ENCODE measurements at regions not wholly inside any gene's neighbourhood (a gene's known extent, or its start where the extent isn't known, plus 50 kb on each side); places are given as distances from the start of the nearest gene placed in this dataset.
"Not testable (repeated sequence)": the region's sequence is repeated elsewhere in the genome, so short reads cannot be mapped to it uniquely, and the experiment has no call there.

DNA sequence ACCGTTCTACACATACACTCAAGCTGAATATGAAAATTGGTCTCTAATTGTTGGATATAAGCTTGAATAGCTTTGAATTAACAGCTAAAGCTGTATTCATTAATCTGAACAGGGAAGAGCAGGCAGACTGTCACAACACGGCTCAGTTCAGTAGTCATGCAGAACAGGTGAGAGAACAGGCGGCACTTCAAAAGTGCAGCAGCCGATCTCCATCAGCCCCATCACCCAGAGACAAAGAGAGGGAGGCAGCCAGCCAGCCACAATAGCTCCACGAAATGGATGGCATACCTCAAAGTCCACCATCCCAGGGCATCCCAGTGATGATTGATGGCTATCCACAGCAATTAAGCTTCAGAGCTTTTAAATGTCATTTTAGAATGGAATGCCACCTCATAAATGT, 419.2 kb downstream of the OLFM4 start:
- no peak for DNase-seq
- no peaks in the 10 kb centered on the region for H3K27me3 ChIP-seq (ENCODE audit: control insufficient read depth, insufficient read depth)
- H3K4me3 ChIP-seq (ENCODE audit: low read length): no peak overlapping the region
- intact Hi-C loops (cut with DNase I): no loop called here
- H3K4me1 ChIP-seq (ENCODE audit: control insufficient read depth, insufficient read depth, low read length): no peaks in the 10 kb centered on the region
- H3K27ac ChIP-seq (ENCODE audit: low read length): no peak overlapping the region
- no peaks in the 10 kb centered on the region for H3K9me3 ChIP-seq (ENCODE audit: control insufficient read depth, low read length)
- no peak for ATAC-seq
- 71% methylated on average over 5 of the region's 5 CpGs for WGBS

DNA sequence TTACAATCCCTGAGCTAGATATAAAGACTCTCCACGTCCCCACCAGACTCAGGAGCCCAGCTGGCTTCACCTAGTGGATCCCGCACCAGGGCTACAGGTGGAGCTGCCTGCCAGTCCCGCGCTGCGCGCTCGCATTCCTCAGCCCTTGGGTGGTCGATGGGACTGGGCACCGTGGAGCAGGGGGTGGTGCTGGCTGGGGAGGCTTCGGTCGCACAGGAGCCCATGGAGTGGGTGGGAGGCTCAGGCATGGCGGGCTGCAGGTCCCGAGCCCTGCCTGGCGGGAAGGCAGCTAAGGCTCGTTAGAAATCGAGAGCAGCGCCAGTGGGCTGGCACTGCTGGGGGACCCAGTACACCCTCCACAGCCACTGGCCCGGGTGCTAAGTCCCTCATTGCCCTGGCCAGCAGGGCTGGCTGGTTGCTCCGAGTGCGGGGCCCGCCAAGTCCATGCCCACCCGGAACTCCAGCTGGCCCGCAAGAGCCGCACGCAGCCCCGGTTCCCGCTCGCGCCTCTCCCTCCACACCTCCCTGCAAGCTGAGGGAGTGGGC, 423.7 kb downstream of the OLFM4 start:
- H3K27ac ChIP-seq (ENCODE audit: low read length); DNase-seq; H3K27me3 ChIP-seq (ENCODE audit: control insufficient read depth, insufficient read depth); H3K9me3 ChIP-seq (ENCODE audit: control insufficient read depth, low read length); H3K4me3 ChIP-seq (ENCODE audit: low read length); ATAC-seq; intact Hi-C loops (cut with DNase I); H3K4me1 ChIP-seq (ENCODE audit: control insufficient read depth, insufficient read depth, low read length): not testable (repeated sequence)
- WGBS: 92% methylated on average over 27 of the region's 29 CpGs

DNA sequence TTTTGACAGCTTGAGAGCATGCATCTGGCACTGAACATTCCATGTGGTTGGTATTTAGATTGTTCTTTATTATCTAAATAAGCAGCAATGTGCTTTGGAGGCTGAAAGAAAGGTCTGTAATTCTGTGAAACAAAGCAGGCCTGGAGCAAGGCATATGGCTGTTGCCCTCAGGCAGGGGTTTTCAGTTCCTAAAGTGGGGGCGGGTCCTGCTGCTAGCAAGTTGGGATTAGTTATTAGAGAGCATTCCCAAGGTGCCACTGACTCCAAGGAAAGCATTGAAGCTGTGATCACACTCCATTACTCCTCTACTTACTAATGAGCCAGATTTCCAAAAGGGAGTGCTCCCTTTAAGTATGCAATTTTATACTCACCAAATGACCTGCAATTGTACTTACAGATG, 432.2 kb downstream of the OLFM4 start:
- intact Hi-C loops (cut with DNase I): no loop called here
- no peaks in the 10 kb centered on the region for H3K27me3 ChIP-seq (ENCODE audit: control insufficient read depth, insufficient read depth)
- no peaks in the 10 kb centered on the region for H3K9me3 ChIP-seq (ENCODE audit: control insufficient read depth, low read length)
- ATAC-seq: no peak
- H3K4me1 ChIP-seq (ENCODE audit: control insufficient read depth, insufficient read depth, low read length): no peaks in the 10 kb centered on the region
- H3K27ac ChIP-seq (ENCODE audit: low read length): no peak overlapping the region
- DNase-seq: no peak
- 70% methylated on average over 1 of the region's 1 CpG for WGBS
- H3K4me3 ChIP-seq (ENCODE audit: low read length): no peak overlapping the region

- intact Hi-C loops (cut with DNase I): no loop called here
- Histone ChIP-seq H3K27ac (ENCODE audit: low read length) (no peak overlapping the region), H3K4me1 (ENCODE audit: control insufficient read depth, insufficient read depth, low read length) (no peaks in the 10 kb centered on the region), H3K9me3 (ENCODE audit: control insufficient read depth, low read length) (no peaks in the 10 kb centered on the region), H3K4me3 (ENCODE audit: low read length) (no peak overlapping the region), H3K27me3 (ENCODE audit: control insufficient read depth, insufficient read depth) (no peaks in the 10 kb centered on the region)
- ATAC-seq: no peak
- no peak for DNase-seq
- WGBS: 85% methylated on average over 3 of the region's 3 CpGs
Observed at GRCh38 chr13:53463106-53463505, 434.5 kb downstream of the OLFM4 start.

DNA sequence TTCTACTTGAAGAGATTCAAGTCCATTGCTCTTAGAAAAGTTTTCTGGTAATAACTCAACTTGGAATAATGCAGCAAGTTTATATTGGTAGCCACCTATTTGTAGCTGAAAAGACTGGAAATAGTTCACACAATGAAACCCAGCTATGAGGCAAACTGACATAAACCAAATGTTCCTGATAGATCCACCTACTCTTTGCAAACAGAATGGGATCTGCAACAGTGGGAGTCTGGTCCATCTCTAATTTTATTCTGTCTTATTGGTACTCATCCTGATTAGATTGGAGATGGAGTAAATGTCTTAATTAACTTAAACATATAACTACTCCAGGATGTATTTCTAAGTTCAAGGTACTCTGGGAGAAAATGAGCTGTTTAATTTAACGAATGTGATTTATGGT, 438.0 kb downstream of the OLFM4 start:
- no peak overlapping the region for H3K27ac ChIP-seq (ENCODE audit: low read length)
- H3K4me1 ChIP-seq (ENCODE audit: control insufficient read depth, insufficient read depth, low read length): no peaks in the 10 kb centered on the region
- 93% methylated on average over 1 of the region's 1 CpG for WGBS
- DNase-seq (no peak), ATAC-seq (no peak)
- H3K4me3 ChIP-seq (ENCODE audit: low read length): no peak overlapping the region
- no peaks in the 10 kb centered on the region for H3K9me3 ChIP-seq (ENCODE audit: control insufficient read depth, low read length)
- no peaks in the 10 kb centered on the region for H3K27me3 ChIP-seq (ENCODE audit: control insufficient read depth, insufficient read depth)
- intact Hi-C loops (cut with DNase I): no loop called here

DNA sequence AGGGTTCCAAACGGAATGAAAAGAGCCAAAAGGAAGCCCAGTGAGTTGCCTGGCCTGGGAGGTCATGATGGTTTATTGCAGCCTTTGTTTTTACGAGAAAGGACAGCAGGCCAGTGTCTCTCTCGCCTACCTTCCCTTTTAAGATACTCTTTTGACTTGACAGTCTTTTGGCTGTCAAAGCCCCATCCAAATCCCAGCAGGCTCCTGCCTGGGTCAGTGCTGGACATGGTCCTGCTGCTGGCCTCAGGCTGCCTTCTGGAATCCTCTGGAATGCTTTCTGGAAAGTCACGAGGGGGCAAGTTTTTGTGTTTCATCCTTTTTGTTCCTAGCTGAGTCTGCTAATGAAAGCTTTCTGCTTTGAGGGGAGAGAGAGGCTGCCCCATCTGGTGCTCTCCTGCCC, 444.8 kb downstream of the OLFM4 start:
- intact Hi-C loops (cut with DNase I): no loop called here
- WGBS: 31% methylated on average over 4 of the region's 4 CpGs

DNA sequence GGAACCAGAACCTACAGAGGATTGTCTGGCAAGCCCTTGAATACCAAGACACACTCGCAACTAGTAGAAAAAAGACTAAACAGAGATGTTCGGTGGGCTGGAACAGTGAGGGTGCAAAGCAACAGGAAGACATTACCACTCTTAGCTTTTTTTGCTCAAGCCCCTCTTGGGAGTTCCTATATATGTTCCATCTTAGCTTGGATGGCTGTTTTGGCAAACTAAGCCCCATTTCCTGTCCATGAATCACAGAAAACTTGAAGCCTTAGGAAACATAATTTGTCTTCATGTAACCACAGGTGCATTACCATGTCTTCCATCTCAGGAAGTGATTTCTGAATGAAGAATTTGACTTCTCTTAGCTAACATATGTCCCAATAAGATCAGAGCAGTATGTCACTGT, 446.3 kb downstream of the OLFM4 start:
- Histone ChIP-seq H3K9me3 (ENCODE audit: control insufficient read depth, low read length) (no peaks in the 10 kb centered on the region), H3K27me3 (ENCODE audit: control insufficient read depth, insufficient read depth) (no peaks in the 10 kb centered on the region), H3K27ac (ENCODE audit: low read length) (no peak overlapping the region), H3K4me3 (ENCODE audit: low read length) (no peak overlapping the region), H3K4me1 (ENCODE audit: control insufficient read depth, insufficient read depth, low read length) (no peaks in the 10 kb centered on the region)
- 54% methylated on average over 2 of the region's 2 CpGs for WGBS
- no peak for DNase-seq
- ATAC-seq: no peak
- intact Hi-C loops (cut with DNase I): no loop called here

More for the DNA sequence above, 444.8 kb downstream of the OLFM4 start:
- ATAC-seq (no peak), DNase-seq (no peak)
- H3K27ac ChIP-seq (ENCODE audit: low read length): no peak overlapping the region
- H3K9me3 ChIP-seq (ENCODE audit: control insufficient read depth, low read length): no peaks in the 10 kb centered on the region
- no peak overlapping the region for H3K4me3 ChIP-seq (ENCODE audit: low read length)
- H3K4me1 ChIP-seq (ENCODE audit: control insufficient read depth, insufficient read depth, low read length): no peaks in the 10 kb centered on the region
- no peaks in the 10 kb centered on the region for H3K27me3 ChIP-seq (ENCODE audit: control insufficient read depth, insufficient read depth)

- Histone ChIP-seq H3K9me3 (ENCODE audit: control insufficient read depth, low read length) (no peaks in the 10 kb centered on the region), H3K4me1 (ENCODE audit: control insufficient read depth, insufficient read depth, low read length) (no peaks in the 10 kb centered on the region), H3K27me3 (ENCODE audit: control insufficient read depth, insufficient read depth) (no peaks in the 10 kb centered on the region), H3K27ac (ENCODE audit: low read length) (no peak overlapping the region), H3K4me3 (ENCODE audit: low read length) (no peak overlapping the region)
- no peak for ATAC-seq
- intact Hi-C loops (cut with DNase I): no loop called here
- 59% methylated on average over 5 of the region's 5 CpGs for WGBS
- DNase-seq: no peak
Observed at GRCh38 chr13:53490752-53491151, 462.1 kb downstream of the OLFM4 start.

- Histone ChIP-seq H3K4me3 (ENCODE audit: low read length) (no peak overlapping the region), H3K9me3 (ENCODE audit: control insufficient read depth, low read length) (no peaks in the 10 kb centered on the region), H3K27me3 (ENCODE audit: control insufficient read depth, insufficient read depth) (no peaks in the 10 kb centered on the region), H3K4me1 (ENCODE audit: control insufficient read depth, insufficient read depth, low read length) (no peaks in the 10 kb centered on the region), H3K27ac (ENCODE audit: low read length) (no peak overlapping the region)
- DNase-seq (no peak), ATAC-seq (no peak)
- intact Hi-C loops (cut with DNase I): no loop called here
- 39% methylated on average over 2 of the region's 2 CpGs for WGBS
Observed at GRCh38 chr13:53494406-53494805, 465.8 kb downstream of the OLFM4 start.

DNA sequence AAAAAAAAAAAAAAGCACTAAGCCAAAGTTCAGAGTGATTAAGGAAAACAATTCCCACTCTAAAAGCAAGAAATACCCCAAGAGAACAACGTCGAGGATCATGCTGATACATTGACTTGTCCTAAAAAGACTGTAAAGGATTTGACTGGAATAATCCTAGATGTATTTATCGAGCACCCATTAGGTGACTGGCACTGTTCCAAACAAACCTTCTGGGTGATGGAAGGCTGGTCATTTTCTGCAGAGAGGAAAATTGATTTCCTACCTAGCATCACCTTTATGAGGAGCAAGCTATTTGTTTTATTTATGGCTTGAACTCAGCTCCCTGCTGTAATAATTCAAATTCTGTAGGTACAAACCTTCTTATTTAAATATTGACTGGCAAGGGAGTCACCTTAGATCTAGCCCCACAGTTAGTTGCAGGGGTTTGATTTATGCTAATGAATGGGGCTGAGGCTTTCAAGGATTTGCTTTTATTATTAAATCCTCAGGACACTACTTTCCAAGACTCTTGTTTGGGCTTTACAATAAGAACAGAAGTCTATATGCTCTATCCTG, 471.0 kb downstream of the OLFM4 start:
- no peaks in the 10 kb centered on the region for H3K4me1 ChIP-seq (ENCODE audit: control insufficient read depth, insufficient read depth, low read length)
- ATAC-seq: no peak
- H3K4me3 ChIP-seq (ENCODE audit: low read length): no peak overlapping the region
- H3K27ac ChIP-seq (ENCODE audit: low read length): no peak overlapping the region
- H3K9me3 ChIP-seq (ENCODE audit: control insufficient read depth, low read length): no peaks in the 10 kb centered on the region
- DNase-seq: no peak
- 62% methylated on average over 3 of the region's 3 CpGs for WGBS
- no peaks in the 10 kb centered on the region for H3K27me3 ChIP-seq (ENCODE audit: control insufficient read depth, insufficient read depth)
- intact Hi-C loops (cut with DNase I): no loop called here

DNA sequence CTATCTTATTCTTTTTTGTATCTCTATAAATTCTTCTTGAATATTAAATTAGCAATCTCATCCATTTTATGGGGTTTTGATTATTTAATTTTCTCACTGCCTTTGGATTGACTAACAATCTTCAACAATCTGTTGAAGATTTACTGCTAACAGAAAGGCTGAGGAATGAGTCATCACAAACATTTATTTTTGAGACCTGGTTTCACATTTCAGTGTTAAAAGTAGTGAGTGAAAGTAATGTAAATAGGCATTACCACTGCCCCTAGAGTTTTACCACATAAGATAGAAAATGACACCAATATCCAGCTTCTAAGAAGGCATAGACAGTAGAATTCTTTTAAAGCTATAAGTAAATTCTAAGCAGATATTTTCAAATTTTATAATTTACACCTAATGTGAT, 472.8 kb downstream of the OLFM4 start:
- Histone ChIP-seq H3K27me3 (ENCODE audit: control insufficient read depth, insufficient read depth) (no peaks in the 10 kb centered on the region), H3K27ac (ENCODE audit: low read length) (no peak overlapping the region), H3K9me3 (ENCODE audit: control insufficient read depth, low read length) (no peaks in the 10 kb centered on the region), H3K4me1 (ENCODE audit: control insufficient read depth, insufficient read depth, low read length) (no peaks in the 10 kb centered on the region), H3K4me3 (ENCODE audit: low read length) (no peak overlapping the region)
- intact Hi-C loops (cut with DNase I): no loop called here
- DNase-seq: no peak
- ATAC-seq: no peak

DNA sequence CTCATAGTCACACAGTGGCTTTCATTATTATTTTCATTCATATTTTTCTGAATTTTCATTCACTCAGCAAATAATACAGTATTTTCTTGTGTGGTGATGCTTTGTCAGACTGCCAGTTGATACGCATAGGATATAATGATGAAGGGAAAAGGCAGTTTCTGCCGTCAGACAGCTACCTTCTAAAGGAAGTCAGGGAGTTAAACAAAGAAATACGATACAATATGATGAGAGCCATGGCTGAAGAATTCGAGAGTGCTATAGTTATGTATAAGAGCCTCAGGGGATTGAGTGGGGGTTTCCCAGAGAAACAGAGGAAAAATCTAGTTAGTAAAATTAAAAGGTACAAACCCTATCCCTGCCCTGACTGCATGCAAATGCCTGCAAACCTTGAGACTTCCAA, 479.1 kb downstream of the OLFM4 start:
- intact Hi-C loops (cut with DNase I): no loop called here
- 52% methylated on average over 4 of the region's 4 CpGs for WGBS
- H3K4me1 ChIP-seq (ENCODE audit: control insufficient read depth, insufficient read depth, low read length): no peaks in the 10 kb centered on the region
- H3K4me3 ChIP-seq (ENCODE audit: low read length): no peak overlapping the region
- ATAC-seq (no peak), DNase-seq (no peak)
- no peaks in the 10 kb centered on the region for H3K9me3 ChIP-seq (ENCODE audit: control insufficient read depth, low read length)
- H3K27me3 ChIP-seq (ENCODE audit: control insufficient read depth, insufficient read depth): no peaks in the 10 kb centered on the region
- no peak overlapping the region for H3K27ac ChIP-seq (ENCODE audit: low read length)
